CMK (cell line): ENCODE measurements at regions not wholly inside any gene's neighbourhood (a gene's known extent, or its start where the extent isn't known, plus 50 kb on each side); places are given as distances from the start of the nearest gene placed in this dataset.
"Not testable (repeated sequence)": the region's sequence is repeated elsewhere in the genome, so short reads cannot be mapped to it uniquely, and the experiment has no call there.

Experiments used
- DNase-seq: peaks from one replicate; pipeline ENCODE4 v3.0.0-alpha.2; 2010; ENCODE audit warnings: low read depth

GRCh38 chr7:118418433-118418832 lies 193.9 kb downstream of the ANKRD7 start:
- no peak for DNase-seq

GRCh38 chr7:118420888-118421287 lies 196.4 kb downstream of the ANKRD7 start:
- no peak for DNase-seq

GRCh38 chr7:118429141-118429540 lies 204.6 kb downstream of the ANKRD7 start:
- no peak for DNase-seq

GRCh38 chr7:118436663-118437062 lies 212.2 kb downstream of the ANKRD7 start:
- DNase-seq: no peak

GRCh38 chr7:118449030-118449429 lies 224.5 kb downstream of the ANKRD7 start:
- DNase-seq: not testable (repeated sequence)

- no peak for DNase-seq
Observed at GRCh38 chr7:118449797-118450567, 225.5 kb downstream of the ANKRD7 start.

GRCh38 chr7:118452128-118452527 lies 227.6 kb downstream of the ANKRD7 start:
- DNase-seq: no peak

GRCh38 chr7:118467381-118467780 lies 242.9 kb downstream of the ANKRD7 start:
- DNase-seq: no peak

- DNase-seq: no peak
Observed at GRCh38 chr7:118472581-118472980, 248.1 kb downstream of the ANKRD7 start.

GRCh38 chr7:118473271-118473670 lies 248.8 kb downstream of the ANKRD7 start:
- no peak for DNase-seq

- DNase-seq: no peak
Observed at GRCh38 chr7:118476036-118476435, 251.5 kb downstream of the ANKRD7 start.

- DNase-seq: no peak
Observed at GRCh38 chr7:118477036-118477435, 252.5 kb downstream of the ANKRD7 start.

GRCh38 chr7:118478236-118478635 lies 253.7 kb downstream of the ANKRD7 start:
- no peak for DNase-seq

- no peak for DNase-seq
Observed at GRCh38 chr7:118478931-118479330, 254.4 kb downstream of the ANKRD7 start.

- no peak for DNase-seq
Observed at GRCh38 chr7:118492466-118492865, 268.0 kb downstream of the ANKRD7 start.

- DNase-seq: no peak
Observed at GRCh38 chr7:118496138-118496644, 271.7 kb downstream of the ANKRD7 start.

GRCh38 chr7:118502235-118502634 lies 277.7 kb downstream of the ANKRD7 start:
- no peak for DNase-seq

- DNase-seq: no peak
Observed at GRCh38 chr7:118511146-118511545, 286.6 kb downstream of the ANKRD7 start.

- no peak for DNase-seq
Observed at GRCh38 chr7:118517275-118517674, 292.8 kb downstream of the ANKRD7 start.

GRCh38 chr7:118525020-118525419 lies 300.5 kb downstream of the ANKRD7 start:
- DNase-seq: no peak

GRCh38 chr7:118531566-118531965 lies 307.1 kb downstream of the ANKRD7 start:
- DNase-seq: no peak

GRCh38 chr7:118559207-118559606 lies 334.7 kb downstream of the ANKRD7 start:
- no peak for DNase-seq

- DNase-seq: no peak
Observed at GRCh38 chr7:118563311-118563710, 338.8 kb downstream of the ANKRD7 start.

- no peak for DNase-seq
Observed at GRCh38 chr7:118572604-118573003, 348.1 kb downstream of the ANKRD7 start.
